MCF 10A (cell line): ENCODE measurements at regions not wholly inside any gene's neighbourhood (a gene's known extent, or its start where the extent isn't known, plus 50 kb on each side); places are given as distances from the start of the nearest gene placed in this dataset.

Source experiments
- BruUV-seq: library from RNA; stranded (reverse); fragments of 400-500 nt; replicated peaks from 2 replicates; lab custom pipeline; 2021; lab: Mats Ljungman, UMichigan
- CTCF ChIA-PET: fragments of 300-600 bp; sonication (Branson Sonifier 250); formaldehyde crosslinking; extraction: SDS; loops from one replicate; lab custom pipeline; 2021; ENCODE audit warnings: antibody characterized with exemption, inconsistent platforms; lab: Yijun Ruan, JAX
- POLR2A ChIA-PET: fragments of 300-600, 350-650 bp; sonication (Branson Sonifier 250); formaldehyde crosslinking; extraction: SDS; loops from one replicate; lab custom pipeline; 2020; ENCODE audit warnings: antibody characterized with exemption, inconsistent platforms; lab: Yijun Ruan, JAX
- DNase-seq: peaks from one replicate; pipeline ENCODE4 v3.0.0-alpha.2; 2018; ENCODE audit not compliant: unreplicated experiment
- H3K27ac Mint-ChIP-seq: one replicate; pipeline ENCODE4 v1.8.0; 2022; ENCODE audit warnings: mild to moderate bottlenecking, low read depth, mixed read lengths; ENCODE audit not compliant: unreplicated experiment
- H3K27me3 Mint-ChIP-seq: one replicate; pipeline ENCODE4 v1.8.0; 2022; ENCODE audit warnings: mixed read lengths; ENCODE audit not compliant: insufficient read depth, unreplicated experiment
- H3K36me3 Mint-ChIP-seq: one replicate; pipeline ENCODE4 v1.8.0; 2022; ENCODE audit warnings: mild to moderate bottlenecking, moderate library complexity, mixed read lengths; ENCODE audit not compliant: insufficient read depth, unreplicated experiment
- H3K4me1 Mint-ChIP-seq: one replicate; pipeline ENCODE4 v1.8.0; 2022; ENCODE audit warnings: mixed read lengths; ENCODE audit not compliant: insufficient read depth, unreplicated experiment
- H3K4me3 Mint-ChIP-seq: one replicate; pipeline ENCODE4 v1.8.0; 2022; ENCODE audit warnings: mild to moderate bottlenecking, moderate library complexity, mixed read lengths; ENCODE audit not compliant: unreplicated experiment
- H3K9me3 Mint-ChIP-seq: one replicate; pipeline ENCODE4 v1.8.0; 2022; ENCODE audit warnings: mixed read lengths; ENCODE audit not compliant: unreplicated experiment
- CTCF ChIP-seq: fragments of 200-600 bp; IDR thresholded peaks from one replicate; pipeline ENCODE4 v1.8.0; 2022; ENCODE audit warnings: antibody characterized with exemption, mild to moderate bottlenecking; ENCODE audit not compliant: unreplicated experiment
- intact Hi-C: fragments of 100-400 bp; cut with micrococcal nuclease; formaldehyde crosslinking; loops from 2 replicates; pipeline ENCODE4 v1.14.1; 2022

GRCh38 chr16:62213763-62214162, 177.5 kb upstream of the CDH8 start:
- peaks cover 38% of the 10 kb centered on the region for H3K27me3 Mint-ChIP-seq
- intact Hi-C loops: no loop called here
- ChIA-PET POLR2A (no interaction called here), CTCF (interaction anchor here (0.7 to 1.0 kb wide), 2 partner anchors 11 to 279 kb away, joined by 3 to 4 read pairs; no protein-coding TSS in a partner anchor)
- no peak for TF ChIP-seq CTCF
- BruUV-seq: no TSS peak
- no peak overlapping the region for H3K4me3 Mint-ChIP-seq
- H3K36me3 Mint-ChIP-seq: no peaks in the 10 kb centered on the region
- H3K27ac Mint-ChIP-seq: no peak overlapping the region
- no peak for DNase-seq
- H3K9me3 Mint-ChIP-seq: no peaks in the 10 kb centered on the region
- H3K4me1 Mint-ChIP-seq: no peaks in the 10 kb centered on the region

- no peak for DNase-seq
- Mint-ChIP-seq H3K36me3 (no peaks in the 10 kb centered on the region), H3K27me3 (peaks cover 72% of the 10 kb centered on the region), H3K4me1 (no peaks in the 10 kb centered on the region), H3K9me3 (no peaks in the 10 kb centered on the region), H3K27ac (no peak overlapping the region), H3K4me3 (no peak overlapping the region)
- no TSS peak for BruUV-seq
- no peak for TF ChIP-seq CTCF
- intact Hi-C loops: no loop called here
- CTCF ChIA-PET: interaction anchor here (0.6 to 0.8 kb wide), 2 partner anchors 12 to 49 kb away, joined by 3 read pairs; no protein-coding TSS in a partner anchor
- POLR2A ChIA-PET: no interaction called here
Measured at GRCh38 chr16:62208934-62209333, 172.7 kb upstream of the CDH8 start.

GRCh38 chr16:62205459-62205858, 169.2 kb upstream of the CDH8 start:
- Mint-ChIP-seq H3K4me1 (no peaks in the 10 kb centered on the region), H3K27ac (no peak overlapping the region), H3K36me3 (no peaks in the 10 kb centered on the region), H3K27me3 (peaks cover 59% of the 10 kb centered on the region), H3K9me3 (no peaks in the 10 kb centered on the region), H3K4me3 (no peak overlapping the region)
- CTCF ChIA-PET: no interaction called here
- BruUV-seq: no TSS peak
- POLR2A ChIA-PET: no interaction called here
- TF ChIP-seq CTCF: no peak
- intact Hi-C loops: no loop called here
- DNase-seq: no peak

GRCh38 chr16:62201911-62202310, 165.7 kb upstream of the CDH8 start:
- POLR2A ChIA-PET: no interaction called here
- H3K27ac Mint-ChIP-seq: no peak overlapping the region
- H3K4me3 Mint-ChIP-seq: no peak overlapping the region
- CTCF ChIA-PET: interaction anchor here (0.7 to 1.9 kb wide), 3 partner anchors 11 to 54 kb away, joined by 3 to 5 read pairs (median 5); no protein-coding TSS in a partner anchor
- H3K4me1 Mint-ChIP-seq: no peaks in the 10 kb centered on the region
- H3K9me3 Mint-ChIP-seq: no peaks in the 10 kb centered on the region
- no peaks in the 10 kb centered on the region for H3K36me3 Mint-ChIP-seq
- no peak for DNase-seq
- TF ChIP-seq CTCF: no peak
- no TSS peak for BruUV-seq
- peaks cover 52% of the 10 kb centered on the region for H3K27me3 Mint-ChIP-seq
- intact Hi-C loops: no loop called here
